GM12878 (cell line): ENCODE measurements at regions not wholly inside any gene's neighbourhood (a gene's known extent, or its start where the extent isn't known, plus 50 kb on each side); places are given as distances from the start of the nearest gene placed in this dataset.

Source experiments
- JUNB ChIP-seq: IDR thresholded peaks from 2 replicates; pipeline ENCODE4 v1.6.1; 2016; ENCODE audit warnings: antibody characterized with exemption, mild to moderate bottlenecking
- NFYB ChIP-seq: IDR thresholded peaks from 2 replicates; pipeline ENCODE4 v1.6.1; 2011; ENCODE audit warnings: low read depth, mild to moderate bottlenecking, low read length, improper control_type of control experiment, moderate library complexity; ENCODE audit not compliant: insufficient read depth
- POLR2A ChIP-seq: IDR thresholded peaks from 2 replicates; pipeline ENCODE4 v1.6.1; 2011; ENCODE audit warnings: low read depth, mild to moderate bottlenecking, low read length
- POLR2AphosphoS5 ChIP-seq: IDR thresholded peaks from 2 replicates; pipeline ENCODE4 v1.6.1; 2011; ENCODE audit warnings: mild to moderate bottlenecking, low read length, inconsistent platforms
- RAD21 ChIP-seq: IDR thresholded peaks from 2 replicates; pipeline ENCODE4 v1.6.1; 2011; ENCODE audit warnings: mild to moderate bottlenecking, low read depth, low read length, moderate library complexity; ENCODE audit not compliant: insufficient read depth
- SMAD1 ChIP-seq: fragments of 450-650 bp; IDR thresholded peaks from 2 replicates; pipeline ENCODE4 v1.6.1; 2018; ENCODE audit warnings: mild to moderate bottlenecking, low read depth; ENCODE audit not compliant: partially characterized antibody
- TAF1 ChIP-seq: IDR thresholded peaks from 2 replicates; pipeline ENCODE4 v1.6.1; 2011; ENCODE audit warnings: mild to moderate bottlenecking, low read depth, low read length, borderline replicate concordance
- TF ChIP-seq, protein P1 (sequence below): fragments of 150-350 bp; IDR thresholded peaks from 2 replicates; pipeline ENCODE4 v1.6.1; 2014; ENCODE audit warnings: mild to moderate bottlenecking, low read depth, low read length
- TF ChIP-seq, protein P2 (sequence below): IDR thresholded peaks from 2 replicates; pipeline ENCODE4 v1.6.1; 2012; ENCODE audit warnings: low read depth, low read length, improper control_type of control experiment
- TF ChIP-seq, protein P3 (sequence below), 3 experiments: IDR thresholded peaks in 2 of 3; conservative IDR thresholded peaks in 1 of 3; 2 replicates each; pipeline ENCODE4 v1.5.1; 2011; ENCODE audit warnings: low read depth in 3 of 3, low read length in 3 of 3, mild to moderate bottlenecking in 3 of 3, control low read depth in 2 of 3, moderate library complexity in 2 of 3, inconsistent platforms in 1 of 3, mixed read lengths in 1 of 3; ENCODE audit not compliant: control insufficient read depth in 2 of 3, insufficient read depth in 1 of 3; ENCODE audit errors: extremely low read depth in 1 of 3

DNA sequence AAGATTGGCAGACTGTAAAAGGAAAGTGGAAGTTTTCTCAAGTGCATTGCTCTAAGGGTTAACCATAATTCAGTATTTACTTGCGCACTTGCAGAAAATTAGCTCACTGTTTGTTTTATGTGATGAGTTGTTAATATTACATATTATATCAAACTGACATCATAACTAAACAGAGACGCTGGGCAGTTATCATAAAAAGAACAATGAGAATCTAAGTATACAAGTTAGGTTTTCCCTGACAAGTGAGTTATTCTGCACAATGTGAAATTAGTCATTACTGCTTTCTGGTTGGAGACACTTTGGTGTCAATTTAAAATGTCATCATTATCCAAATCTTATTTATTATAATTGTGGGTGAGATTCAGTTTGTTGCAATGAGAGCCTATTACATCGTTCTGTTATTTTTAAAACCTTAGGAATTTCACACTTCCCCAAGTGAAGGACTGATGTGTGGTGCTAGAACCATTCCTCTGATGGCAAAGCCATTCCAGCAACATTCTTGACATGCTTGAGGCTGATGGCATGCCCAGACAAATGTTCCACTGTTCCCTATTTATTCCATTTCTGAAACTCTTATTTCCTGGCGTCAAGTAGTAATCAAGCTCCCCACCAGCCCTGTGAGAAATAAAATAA lies 90.1 kb upstream of the FLRT2 start:
- TF ChIP-seq TAF1 = no peak
- TF ChIP-seq JUNB = no peak
- TF ChIP-seq, protein P1, sequence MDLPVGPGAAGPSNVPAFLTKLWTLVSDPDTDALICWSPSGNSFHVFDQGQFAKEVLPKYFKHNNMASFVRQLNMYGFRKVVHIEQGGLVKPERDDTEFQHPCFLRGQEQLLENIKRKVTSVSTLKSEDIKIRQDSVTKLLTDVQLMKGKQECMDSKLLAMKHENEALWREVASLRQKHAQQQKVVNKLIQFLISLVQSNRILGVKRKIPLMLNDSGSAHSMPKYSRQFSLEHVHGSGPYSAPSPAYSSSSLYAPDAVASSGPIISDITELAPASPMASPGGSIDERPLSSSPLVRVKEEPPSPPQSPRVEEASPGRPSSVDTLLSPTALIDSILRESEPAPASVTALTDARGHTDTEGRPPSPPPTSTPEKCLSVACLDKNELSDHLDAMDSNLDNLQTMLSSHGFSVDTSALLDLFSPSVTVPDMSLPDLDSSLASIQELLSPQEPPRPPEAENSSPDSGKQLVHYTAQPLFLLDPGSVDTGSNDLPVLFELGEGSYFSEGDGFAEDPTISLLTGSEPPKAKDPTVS = no peak
- TF ChIP-seq, protein P2, sequence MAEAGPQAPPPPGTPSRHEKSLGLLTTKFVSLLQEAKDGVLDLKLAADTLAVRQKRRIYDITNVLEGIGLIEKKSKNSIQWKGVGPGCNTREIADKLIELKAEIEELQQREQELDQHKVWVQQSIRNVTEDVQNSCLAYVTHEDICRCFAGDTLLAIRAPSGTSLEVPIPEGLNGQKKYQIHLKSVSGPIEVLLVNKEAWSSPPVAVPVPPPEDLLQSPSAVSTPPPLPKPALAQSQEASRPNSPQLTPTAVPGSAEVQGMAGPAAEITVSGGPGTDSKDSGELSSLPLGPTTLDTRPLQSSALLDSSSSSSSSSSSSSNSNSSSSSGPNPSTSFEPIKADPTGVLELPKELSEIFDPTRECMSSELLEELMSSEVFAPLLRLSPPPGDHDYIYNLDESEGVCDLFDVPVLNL = no peak
- TF ChIP-seq SMAD1 = no peak
- TF ChIP-seq, protein P3, sequence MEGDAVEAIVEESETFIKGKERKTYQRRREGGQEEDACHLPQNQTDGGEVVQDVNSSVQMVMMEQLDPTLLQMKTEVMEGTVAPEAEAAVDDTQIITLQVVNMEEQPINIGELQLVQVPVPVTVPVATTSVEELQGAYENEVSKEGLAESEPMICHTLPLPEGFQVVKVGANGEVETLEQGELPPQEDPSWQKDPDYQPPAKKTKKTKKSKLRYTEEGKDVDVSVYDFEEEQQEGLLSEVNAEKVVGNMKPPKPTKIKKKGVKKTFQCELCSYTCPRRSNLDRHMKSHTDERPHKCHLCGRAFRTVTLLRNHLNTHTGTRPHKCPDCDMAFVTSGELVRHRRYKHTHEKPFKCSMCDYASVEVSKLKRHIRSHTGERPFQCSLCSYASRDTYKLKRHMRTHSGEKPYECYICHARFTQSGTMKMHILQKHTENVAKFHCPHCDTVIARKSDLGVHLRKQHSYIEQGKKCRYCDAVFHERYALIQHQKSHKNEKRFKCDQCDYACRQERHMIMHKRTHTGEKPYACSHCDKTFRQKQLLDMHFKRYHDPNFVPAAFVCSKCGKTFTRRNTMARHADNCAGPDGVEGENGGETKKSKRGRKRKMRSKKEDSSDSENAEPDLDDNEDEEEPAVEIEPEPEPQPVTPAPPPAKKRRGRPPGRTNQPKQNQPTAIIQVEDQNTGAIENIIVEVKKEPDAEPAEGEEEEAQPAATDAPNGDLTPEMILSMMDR (IDR thresholded peaks at IDR 0.05 in 2 of 3, conservative IDR thresholded peaks at IDR 0.05 in 1 of 3; ENCODE audit: control insufficient read depth in 2 of 3, extremely low read depth in 1 of 3, insufficient read depth in 1 of 3, low read depth in 3 of 3, low read length in 3 of 3) = no peak
- no peak for TF ChIP-seq POLR2A
- no peak for TF ChIP-seq POLR2AphosphoS5
- no peak for TF ChIP-seq NFYB
- no peak for TF ChIP-seq RAD21
